Left ventricle myocardium inferior (tissue), 1 donor: ENCODE measurements at regions not wholly inside any gene's neighbourhood (a gene's known extent, or its start where the extent isn't known, plus 50 kb on each side); places are given as distances from the start of the nearest gene placed in this dataset.

Source experiments
- DNase-seq: peaks from one replicate; pipeline ENCODE4 v3.0.0-alpha.2; 2020
- H3K27ac ChIP-seq: fragments of 200-600 bp; replicated peaks from 2 replicates; pipeline ENCODE4 v1.8.0; 2021
- H3K27me3 ChIP-seq: fragments of 200-600 bp; 2 replicates; pipeline ENCODE4 v1.8.0; 2021; ENCODE audit warnings: low read depth
- H3K36me3 ChIP-seq: fragments of 200-600 bp; 2 replicates; pipeline ENCODE4 v1.8.0; 2021
- H3K4me1 ChIP-seq: fragments of 200-600 bp; 2 replicates; pipeline ENCODE4 v1.8.0; 2021
- H3K4me3 ChIP-seq: fragments of 200-600 bp; 2 replicates; pipeline ENCODE4 v1.8.0; 2021; ENCODE audit warnings: mild to moderate bottlenecking, moderate library complexity
- H3K9me3 ChIP-seq: fragments of 200-600 bp; replicated peaks from 2 replicates; pipeline ENCODE4 v1.8.0; 2021
- CTCF ChIP-seq: fragments of 200-600 bp; IDR thresholded peaks from 2 replicates; pipeline ENCODE4 v1.8.0; 2021; ENCODE audit warnings: antibody characterized with exemption, mild to moderate bottlenecking, borderline replicate concordance
- intact Hi-C: fragments of 100-400 bp; cut with micrococcal nuclease; formaldehyde crosslinking; loops from one replicate; pipeline ENCODE4 v1.11.0; 2022
- donor health status: DM: no; HTN: yes; CAD: no; lungs with severe emphysema.

- Histone ChIP-seq H3K36me3 (no peaks in the 10 kb centered on the region), H3K4me3 (no peak overlapping the region), H3K27me3 (peaks cover 17% of the 10 kb centered on the region), H3K9me3 (no peaks in the 10 kb centered on the region), H3K4me1 (no peaks in the 10 kb centered on the region), H3K27ac (peak overlapping the region; percentile 43)
- no peak for TF ChIP-seq CTCF
- intact Hi-C loops = no loop called here
- no peak for DNase-seq
Observed at GRCh38 chr5:159866093-159866492, 50.2 kb upstream of the ADRA1B start.
